ENCODE measurements at regions not wholly inside any gene's neighbourhood (a gene's known extent, or its start where the extent isn't known, plus 50 kb on each side); places are given as distances from the start of the nearest gene placed in this dataset.

- Histone ChIP-seq H3K4me1 (peaks cover 0 to 4% (median 0%) of the 10 kb centered on the region in 10 experiments; a peak in 2 of 20 replicates), H3K9me3 (replicated peaks in 1 of 11) (peaks cover 8 to 28% (median 15%) of the 10 kb centered on the region in 11 experiments; a peak in 14 of 22 replicates), H4K20me1 (no peaks in the 10 kb centered on the region), H3K27me3 (no peaks in the 10 kb centered on the region), H3K9ac (no peak overlapping the region), H3K36me3 (no peaks in the 10 kb centered on the region), H3K27ac (no peak overlapping the region), H3K4me2 (no peak overlapping the region), H3K4me3 (no peak overlapping the region)
- no peak for TF ChIP-seq Cebpa-rat (IDR thresholded peaks at IDR 0.05)
Measured at GRCh38 chr13:102928941-102929675, 83.3 kb downstream of the ERCC5 start.
